ENCODE measurements at regions not wholly inside any gene's neighbourhood (a gene's known extent, or its start where the extent isn't known, plus 50 kb on each side); places are given as distances from the start of the nearest gene placed in this dataset.

DNA sequence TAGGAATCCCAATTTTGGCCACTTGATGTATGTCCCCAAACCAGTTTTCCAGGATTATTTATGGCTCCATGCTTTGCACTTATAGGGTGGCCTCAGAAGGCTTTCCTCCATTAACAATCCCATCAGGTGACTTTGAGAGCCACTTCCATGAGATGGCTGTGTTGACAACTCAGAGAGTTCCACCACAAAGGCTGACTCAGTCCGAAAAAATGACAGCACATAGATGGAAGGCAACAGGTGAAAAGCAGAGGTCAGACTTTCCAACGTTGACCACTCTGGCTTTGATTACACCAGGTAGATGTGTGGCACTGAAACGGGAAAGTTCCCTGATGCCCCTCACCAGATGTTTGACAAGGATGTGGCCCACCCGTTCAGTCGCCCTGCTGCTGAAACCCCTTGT lies 431.4 kb upstream of the TNP1 start:
- TF ChIP-seq POLR2A (IDR thresholded peaks at IDR 0.05; ENCODE audit: low read depth, low read length) (no peak), POLR2AphosphoS5 (IDR thresholded peaks at IDR 0.05; ENCODE audit: low read depth, low read length) (no peak), TAF1 (IDR thresholded peaks at IDR 0.05; ENCODE audit: low read depth, low read length) (no peak), SPI1 (IDR thresholded peaks at IDR 0.05; ENCODE audit: low read depth, low read length) (no peak), POU2F2 (IDR thresholded peaks at IDR 0.05; ENCODE audit: low read depth, low read length) (no peak)
